ENCODE measurements at regions not wholly inside any gene's neighbourhood (a gene's known extent, or its start where the extent isn't known, plus 50 kb on each side); places are given as distances from the start of the nearest gene placed in this dataset.
A peak's percentile ranks its signal among the peaks of the same experiment; 100 is the strongest.

GRCh38 chr2:217370391-217370790 is 510.5 kb upstream of the TNP1 start:
- peak; percentile 89 for DNase-seq (ENCODE audit: low read depth)
- Histone ChIP-seq H3K36me3 (ENCODE audit: control insufficient read depth, insufficient read depth, low read length) (no peaks in the 10 kb centered on the region), H3K27me3 (ENCODE audit: control insufficient read depth, insufficient read depth, low read length) (no peaks in the 10 kb centered on the region), H3K4me3 (ENCODE audit: low read depth, low read length) (no peak overlapping the region)
- no peak for TF ChIP-seq CTCF (IDR thresholded peaks at IDR 0.05; ENCODE audit: insufficient read depth, low read length, poor library complexity, severe bottlenecking)

- Histone ChIP-seq H3K27me3 (ENCODE audit: control insufficient read depth, insufficient read depth, low read length) (no peaks in the 10 kb centered on the region), H3K4me3 (ENCODE audit: low read depth, low read length) (no peak overlapping the region), H3K36me3 (ENCODE audit: control insufficient read depth, insufficient read depth, low read length) (no peaks in the 10 kb centered on the region)
- peak; percentile 19 for DNase-seq (ENCODE audit: low read depth)
- TF ChIP-seq CTCF (IDR thresholded peaks at IDR 0.05; ENCODE audit: insufficient read depth, low read length, poor library complexity, severe bottlenecking) = no peak
These were observed 507.6 kb upstream of the TNP1 start for GRCh38 chr2:217367464-217367863.

GRCh38 chr2:217366966-217367365 is 507.1 kb upstream of the TNP1 start:
- DNase-seq (ENCODE audit: low read depth) = no peak
- H3K4me3 ChIP-seq (ENCODE audit: low read depth, low read length) = no peak overlapping the region
- no peaks in the 10 kb centered on the region for H3K27me3 ChIP-seq (ENCODE audit: control insufficient read depth, insufficient read depth, low read length)
- no peaks in the 10 kb centered on the region for H3K36me3 ChIP-seq (ENCODE audit: control insufficient read depth, insufficient read depth, low read length)
- TF ChIP-seq CTCF (IDR thresholded peaks at IDR 0.05; ENCODE audit: insufficient read depth, low read length, poor library complexity, severe bottlenecking) = no peak

- DNase-seq (ENCODE audit: low read depth) = no peak
- Histone ChIP-seq H3K27me3 (ENCODE audit: control insufficient read depth, insufficient read depth, low read length) (no peaks in the 10 kb centered on the region), H3K4me3 (ENCODE audit: low read depth, low read length) (no peak overlapping the region), H3K36me3 (ENCODE audit: control insufficient read depth, insufficient read depth, low read length) (no peaks in the 10 kb centered on the region)
- TF ChIP-seq CTCF (IDR thresholded peaks at IDR 0.05; ENCODE audit: insufficient read depth, low read length, poor library complexity, severe bottlenecking) = no peak
These were observed 506.5 kb upstream of the TNP1 start for GRCh38 chr2:217366266-217366895.

GRCh38 chr2:217365656-217366055 is 505.8 kb upstream of the TNP1 start:
- no peak for DNase-seq (ENCODE audit: low read depth)
- TF ChIP-seq CTCF (IDR thresholded peaks at IDR 0.05; ENCODE audit: insufficient read depth, low read length, poor library complexity, severe bottlenecking) = no peak
- no peaks in the 10 kb centered on the region for H3K36me3 ChIP-seq (ENCODE audit: control insufficient read depth, insufficient read depth, low read length)
- no peaks in the 10 kb centered on the region for H3K27me3 ChIP-seq (ENCODE audit: control insufficient read depth, insufficient read depth, low read length)
- no peak overlapping the region for H3K4me3 ChIP-seq (ENCODE audit: low read depth, low read length)

- no peak for TF ChIP-seq CTCF (IDR thresholded peaks at IDR 0.05; ENCODE audit: insufficient read depth, low read length, poor library complexity, severe bottlenecking)
- Histone ChIP-seq H3K27me3 (ENCODE audit: control insufficient read depth, insufficient read depth, low read length) (no peaks in the 10 kb centered on the region), H3K4me3 (ENCODE audit: low read depth, low read length) (no peak overlapping the region), H3K36me3 (ENCODE audit: control insufficient read depth, insufficient read depth, low read length) (no peaks in the 10 kb centered on the region)
- DNase-seq (ENCODE audit: low read depth) = no peak
These were observed 504.4 kb upstream of the TNP1 start for GRCh38 chr2:217364224-217364623.
